WTC11 (cell line): ENCODE measurements at regions not wholly inside any gene's neighbourhood (a gene's known extent, or its start where the extent isn't known, plus 50 kb on each side); places are given as distances from the start of the nearest gene placed in this dataset.

Source experiments
- ATAC-seq: fragments of 200-7000 bp; cut with Tn5 transposase; 2 replicates; pipeline ENCODE4 v1.10.0; 2021; ENCODE audit warnings: mild to moderate bottlenecking, moderate library complexity
- CTCF ChIA-PET: fragments of 300-600 bp; sonication (Branson Sonifier 250); formaldehyde crosslinking; loops from one replicate; lab custom pipeline; 2021; ENCODE audit warnings: antibody characterized with exemption; lab: Charles Lee
- POLR2A ChIA-PET: fragments of 350-600 bp; sonication (Branson Sonifier 250); formaldehyde crosslinking; loops from one replicate; lab custom pipeline; 2021; ENCODE audit warnings: antibody characterized with exemption; lab: Charles Lee
- DNase-seq: peaks from one replicate; pipeline ENCODE4 v3.0.0; 2021; ENCODE audit warnings: low spot score
- H3K27ac Mint-ChIP-seq: 2 replicates; pipeline ENCODE4 v1.8.0; 2021; ENCODE audit warnings: mixed read lengths
- H3K27me3 Mint-ChIP-seq: 2 replicates; pipeline ENCODE4 v1.8.0; 2021; ENCODE audit warnings: low read depth, mild to moderate bottlenecking, moderate library complexity, mixed read lengths
- H3K36me3 Mint-ChIP-seq: 2 replicates; pipeline ENCODE4 v1.8.0; 2021; ENCODE audit warnings: mixed read lengths
- H3K4me1 Mint-ChIP-seq: 2 replicates; pipeline ENCODE4 v1.8.0; 2022; ENCODE audit warnings: mixed read lengths
- H3K4me3 Mint-ChIP-seq: 2 replicates; pipeline ENCODE4 v1.8.0; 2021; ENCODE audit warnings: mild to moderate bottlenecking, moderate library complexity, mixed read lengths
- H3K9me3 Mint-ChIP-seq: 2 replicates; pipeline ENCODE4 v1.8.0; 2021; ENCODE audit warnings: mixed read lengths
- AFF4 ChIP-seq: sonication (generic); formaldehyde crosslinking; IDR thresholded peaks from 2 replicates; pipeline ENCODE4 v1.8.1; 2023; ENCODE audit warnings: mild to moderate bottlenecking, missing genetic modification reagents, borderline replicate concordance
- ATF3 ChIP-seq: sonication (generic); formaldehyde crosslinking; conservative IDR thresholded peaks from 2 replicates; pipeline ENCODE4 v1.8.1; 2022; ENCODE audit warnings: mild to moderate bottlenecking, missing genetic modification reagents
- E2F5 ChIP-seq: sonication (generic); formaldehyde crosslinking; IDR thresholded peaks from 2 replicates; pipeline ENCODE4 v1.8.1; 2022; ENCODE audit warnings: mild to moderate bottlenecking, moderate library complexity, missing genetic modification reagents
- FOXK1 ChIP-seq: sonication (generic); formaldehyde crosslinking; IDR thresholded peaks from 2 replicates; pipeline ENCODE4 v1.8.0; 2022; ENCODE audit warnings: mild to moderate bottlenecking, moderate library complexity, missing genetic modification reagents
- FOXP4 ChIP-seq: sonication (generic); formaldehyde crosslinking; IDR thresholded peaks from 2 replicates; pipeline ENCODE4 v1.8.0; 2022; ENCODE audit warnings: mild to moderate bottlenecking, missing genetic modification reagents
- GRHL2 ChIP-seq: fragments of 250-450 bp; sonication (Bioruptor Pico); IDR thresholded peaks from 2 replicates; pipeline ENCODE4 v1.8.0; 2022; ENCODE audit warnings: mild to moderate bottlenecking, moderate library complexity; ENCODE audit not compliant: insufficient replicate concordance, severe bottlenecking
- HMGA2 ChIP-seq: fragments of 250-450 bp; sonication (Bioruptor Pico); IDR thresholded peaks from 2 replicates; pipeline ENCODE4 v1.4.0; 2021; ENCODE audit warnings: mild to moderate bottlenecking, moderate library complexity
- NFYB ChIP-seq: sonication (generic); formaldehyde crosslinking; conservative IDR thresholded peaks from 2 replicates; pipeline ENCODE4 v1.8.0; 2022; ENCODE audit warnings: low read depth, missing genetic modification reagents
- NR1H2 ChIP-seq: sonication (generic); formaldehyde crosslinking; IDR thresholded peaks from 2 replicates; pipeline ENCODE4 v1.9.0; 2021; ENCODE audit warnings: mild to moderate bottlenecking, moderate library complexity, missing genetic modification reagents
- OVOL2 ChIP-seq: fragments of 250-450 bp; sonication (Bioruptor Pico); IDR thresholded peaks from 2 replicates; pipeline ENCODE4 v1.9.0; 2021; ENCODE audit warnings: mild to moderate bottlenecking, borderline replicate concordance
- SMAD4 ChIP-seq: sonication (generic); formaldehyde crosslinking; IDR thresholded peaks from 2 replicates; pipeline ENCODE4 v1.8.0; 2022; ENCODE audit warnings: mild to moderate bottlenecking, missing genetic modification reagents
- SP1 ChIP-seq: sonication (generic); formaldehyde crosslinking; conservative IDR thresholded peaks from 2 replicates; pipeline ENCODE4 v1.8.1; 2022; ENCODE audit warnings: missing genetic modification reagents
- TEAD4 ChIP-seq: sonication (generic); formaldehyde crosslinking; IDR thresholded peaks from 2 replicates; pipeline ENCODE4 v1.8.0; 2022; ENCODE audit warnings: mild to moderate bottlenecking, missing genetic modification reagents
- ZBTB43 ChIP-seq: sonication (generic); formaldehyde crosslinking; IDR thresholded peaks from 2 replicates; pipeline ENCODE4 v1.8.1; 2023; ENCODE audit warnings: mild to moderate bottlenecking, missing genetic modification reagents
- ZNF121 ChIP-seq: sonication (generic); formaldehyde crosslinking; IDR thresholded peaks from 2 replicates; pipeline ENCODE4 v1.8.0; 2023; ENCODE audit warnings: missing genetic modification reagents
- ZNF396 ChIP-seq: fragments of 250-450 bp; sonication (Bioruptor Pico); IDR thresholded peaks from 2 replicates; pipeline ENCODE4 v1.8.0; 2021; ENCODE audit warnings: mild to moderate bottlenecking, moderate library complexity, borderline replicate concordance
- ZNF416 ChIP-seq: fragments of 250-450 bp; sonication (Bioruptor Pico); IDR thresholded peaks from 2 replicates; pipeline ENCODE4 v1.9.0; 2021; ENCODE audit warnings: mild to moderate bottlenecking, inconsistent platforms
- ZNF532 ChIP-seq: fragments of 250-450 bp; sonication (Bioruptor Pico); IDR thresholded peaks from 2 replicates; pipeline ENCODE4 v1.9.0; 2021; ENCODE audit warnings: mild to moderate bottlenecking, borderline replicate concordance

- no peak for TF ChIP-seq SP1 (CRISPR knock-in tag)
- TF ChIP-seq GRHL2 (CRISPR knock-in tag), result no peak
- TF ChIP-seq FOXP4 (CRISPR knock-in tag), result no peak
- TF ChIP-seq ZNF532 (CRISPR knock-in tag), result no peak
- no peak for TF ChIP-seq ZNF121 (CRISPR knock-in tag)
- no peak for TF ChIP-seq E2F5 (CRISPR knock-in tag)
- TF ChIP-seq NR1H2, result no peak
- TF ChIP-seq HMGA2 (CRISPR knock-in tag), result no peak
- no peak for TF ChIP-seq SMAD4 (CRISPR knock-in tag)
These were observed 118.8 kb downstream of the SLC6A15 start (continued) for GRCh38 chr12:84793558-84794367.

- POLR2A ChIA-PET, result no interaction called here
- H3K9me3 Mint-ChIP-seq, result no peaks in the 10 kb centered on the region
- ATAC-seq, result no peak
- H3K27me3 Mint-ChIP-seq, result peaks cover 16% of the 10 kb centered on the region
- TF ChIP-seq ZNF416 (CRISPR knock-in tag), result no peak
- CTCF ChIA-PET, result no interaction called here
- H3K4me1 Mint-ChIP-seq, result no peaks in the 10 kb centered on the region
- H3K4me3 Mint-ChIP-seq, result no peak overlapping the region
- H3K27ac Mint-ChIP-seq, result no peak overlapping the region
- DNase-seq, result no peak
- no peaks in the 10 kb centered on the region for H3K36me3 Mint-ChIP-seq
These were observed 121.2 kb downstream of the SLC6A15 start for GRCh38 chr12:84791444-84791843.

GRCh38 chr12:84789184-84789583 lies 123.4 kb downstream of the SLC6A15 start:
- ATAC-seq (no peak), DNase-seq (no peak)
- H3K27me3 Mint-ChIP-seq, result peaks cover 3% of the 10 kb centered on the region; the same call in 1 of the 2 replicates
- no peaks in the 10 kb centered on the region for H3K9me3 Mint-ChIP-seq
- no peak overlapping the region for H3K4me3 Mint-ChIP-seq
- TF ChIP-seq OVOL2 (CRISPR knock-in tag) (no peak), ATF3 (CRISPR knock-in tag) (no peak), NFYB (CRISPR knock-in tag) (no peak), ZNF396 (CRISPR knock-in tag) (no peak), ZBTB43 (CRISPR knock-in tag) (no peak), AFF4 (CRISPR knock-in tag) (no peak), FOXK1 (CRISPR knock-in tag) (no peak), TEAD4 (CRISPR knock-in tag) (no peak)
- H3K27ac Mint-ChIP-seq, result no peak overlapping the region
- no peaks in the 10 kb centered on the region for H3K4me1 Mint-ChIP-seq
- ChIA-PET POLR2A (no interaction called here), CTCF (no interaction called here)
- H3K36me3 Mint-ChIP-seq, result no peaks in the 10 kb centered on the region
